ENCODE measurements at regions not wholly inside any gene's neighbourhood (a gene's known extent, or its start where the extent isn't known, plus 50 kb on each side); places are given as distances from the start of the nearest gene placed in this dataset.

- no peaks in the 10 kb centered on the region for H3K9me3 ChIP-seq (ENCODE audit: low read depth)
- Mint-ChIP-seq H3K4me1 (no peaks in the 10 kb centered on the region), H3K9me3 (no peaks in the 10 kb centered on the region), H3K4me3 (no peak overlapping the region), H3K27me3 (ENCODE audit: insufficient read depth, low read depth) (no peaks in the 10 kb centered on the region), H3K36me3 (no peaks in the 10 kb centered on the region), H3K27ac (no peak overlapping the region)
- no peak for DNase-seq (ENCODE audit: low spot score)
- no peak overlapping the region for H3K4me3 ChIP-seq
- H3K9ac ChIP-seq = no peak overlapping the region
- H2AFZ ChIP-seq (replicated peaks) = no peak overlapping the region
- no peak overlapping the region for H3K27ac ChIP-seq
- TF ChIP-seq EZH2 (IDR thresholded peaks at IDR 0.05) (no peak), EZH2phosphoT487 (IDR thresholded peaks at IDR 0.05) (no peak)
- TF ChIP-seq, protein P1, sequence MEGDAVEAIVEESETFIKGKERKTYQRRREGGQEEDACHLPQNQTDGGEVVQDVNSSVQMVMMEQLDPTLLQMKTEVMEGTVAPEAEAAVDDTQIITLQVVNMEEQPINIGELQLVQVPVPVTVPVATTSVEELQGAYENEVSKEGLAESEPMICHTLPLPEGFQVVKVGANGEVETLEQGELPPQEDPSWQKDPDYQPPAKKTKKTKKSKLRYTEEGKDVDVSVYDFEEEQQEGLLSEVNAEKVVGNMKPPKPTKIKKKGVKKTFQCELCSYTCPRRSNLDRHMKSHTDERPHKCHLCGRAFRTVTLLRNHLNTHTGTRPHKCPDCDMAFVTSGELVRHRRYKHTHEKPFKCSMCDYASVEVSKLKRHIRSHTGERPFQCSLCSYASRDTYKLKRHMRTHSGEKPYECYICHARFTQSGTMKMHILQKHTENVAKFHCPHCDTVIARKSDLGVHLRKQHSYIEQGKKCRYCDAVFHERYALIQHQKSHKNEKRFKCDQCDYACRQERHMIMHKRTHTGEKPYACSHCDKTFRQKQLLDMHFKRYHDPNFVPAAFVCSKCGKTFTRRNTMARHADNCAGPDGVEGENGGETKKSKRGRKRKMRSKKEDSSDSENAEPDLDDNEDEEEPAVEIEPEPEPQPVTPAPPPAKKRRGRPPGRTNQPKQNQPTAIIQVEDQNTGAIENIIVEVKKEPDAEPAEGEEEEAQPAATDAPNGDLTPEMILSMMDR (IDR thresholded peaks at IDR 0.05) = no peak
- no peaks in the 10 kb centered on the region for H3K79me2 ChIP-seq (ENCODE audit: low read depth)
- no peaks in the 10 kb centered on the region for H3K27me3 ChIP-seq
- H3F3A ChIP-seq (ENCODE audit: low read depth) = no peaks in the 10 kb centered on the region
- H3K4me1 ChIP-seq = no peaks in the 10 kb centered on the region
- no peak overlapping the region for H3K4me2 ChIP-seq
- no peaks in the 10 kb centered on the region for H4K20me1 ChIP-seq (ENCODE audit: low read depth)
- no peaks in the 10 kb centered on the region for H3K36me3 ChIP-seq
These were observed 74.1 kb downstream of the SLC35B3 start for GRCh38 chr6:8361259-8361658.

GRCh38 chr6:8352966-8353340 is 82.4 kb downstream of the SLC35B3 start:
- H3K9me3 ChIP-seq (ENCODE audit: low read depth) = no peaks in the 10 kb centered on the region
- H3K4me3 ChIP-seq = no peak overlapping the region
- no peaks in the 10 kb centered on the region for H3F3A ChIP-seq (ENCODE audit: low read depth)
- H3K4me1 ChIP-seq = no peaks in the 10 kb centered on the region
- no peak overlapping the region for H3K27ac Mint-ChIP-seq
- no peak overlapping the region for H3K27ac ChIP-seq
- H3K4me2 ChIP-seq = no peak overlapping the region
- no peaks in the 10 kb centered on the region for H3K9me3 Mint-ChIP-seq
- no peaks in the 10 kb centered on the region for H4K20me1 ChIP-seq (ENCODE audit: low read depth)
- no peaks in the 10 kb centered on the region for H3K4me1 Mint-ChIP-seq
- H3K27me3 ChIP-seq = no peaks in the 10 kb centered on the region
- no peak overlapping the region for H2AFZ ChIP-seq (replicated peaks)
- H3K79me2 ChIP-seq (ENCODE audit: low read depth) = no peaks in the 10 kb centered on the region
- H3K9ac ChIP-seq = no peak overlapping the region
- H3K4me3 Mint-ChIP-seq = no peak overlapping the region
- H3K36me3 Mint-ChIP-seq = no peaks in the 10 kb centered on the region
- no peak for TF ChIP-seq EZH2 (IDR thresholded peaks at IDR 0.05)
- TF ChIP-seq, protein P1 (IDR thresholded peaks at IDR 0.05) = no peak
- DNase-seq (ENCODE audit: low spot score) = no peak
- no peaks in the 10 kb centered on the region for H3K27me3 Mint-ChIP-seq (ENCODE audit: insufficient read depth, low read depth)
- no peaks in the 10 kb centered on the region for H3K36me3 ChIP-seq

DNA sequence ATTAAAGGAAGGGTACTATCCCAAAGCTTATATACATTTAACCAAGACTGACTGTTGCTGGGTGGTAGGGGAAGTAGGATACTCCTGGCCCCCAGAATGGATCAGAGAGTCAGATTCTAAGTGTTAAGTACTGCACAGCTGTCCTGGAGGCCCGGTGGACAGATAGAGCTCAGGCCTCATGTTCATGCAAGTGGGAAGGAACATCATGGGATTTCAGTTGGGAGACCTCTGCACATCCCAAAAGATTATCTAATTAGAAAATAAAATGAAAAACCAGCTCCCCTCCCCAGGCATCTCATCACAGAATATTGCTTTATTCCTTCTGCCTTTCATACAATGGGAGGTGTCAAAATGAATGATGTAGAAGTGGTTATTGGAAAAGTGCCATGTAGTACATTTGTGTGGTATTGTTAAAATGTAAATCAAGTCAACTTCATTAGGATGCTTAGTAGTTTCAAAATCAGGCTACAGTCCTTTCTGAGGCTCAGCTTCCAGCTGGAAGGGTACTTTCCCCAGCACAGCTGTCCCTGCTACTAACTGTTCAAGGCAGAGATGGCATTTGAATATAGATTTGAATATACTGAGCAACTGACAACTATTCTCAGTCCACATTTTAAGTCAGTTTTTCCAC is 82.9 kb downstream of the SLC35B3 start:
- H3K27ac ChIP-seq = no peak overlapping the region
- H3K79me2 ChIP-seq (ENCODE audit: low read depth) = no peaks in the 10 kb centered on the region
- DNase-seq (ENCODE audit: low spot score) = no peak
- H4K20me1 ChIP-seq (ENCODE audit: low read depth) = no peaks in the 10 kb centered on the region
- H3K4me3 ChIP-seq = no peak overlapping the region
- H3K27ac Mint-ChIP-seq = no peak overlapping the region
- H3K4me2 ChIP-seq = no peak overlapping the region
- no peaks in the 10 kb centered on the region for H3K36me3 ChIP-seq
- H3K9me3 Mint-ChIP-seq = no peaks in the 10 kb centered on the region
- no peaks in the 10 kb centered on the region for H3K27me3 ChIP-seq
- H3K4me1 ChIP-seq = no peaks in the 10 kb centered on the region
- TF ChIP-seq EZH2phosphoT487 (IDR thresholded peaks at IDR 0.05) = no peak
- TF ChIP-seq, protein P1 (IDR thresholded peaks at IDR 0.05) = no peak
- TF ChIP-seq EZH2 (IDR thresholded peaks at IDR 0.05) = no peak
- H3K9ac ChIP-seq = no peak overlapping the region
- H3K4me1 Mint-ChIP-seq = no peaks in the 10 kb centered on the region
- H3K36me3 Mint-ChIP-seq = no peaks in the 10 kb centered on the region
- no peaks in the 10 kb centered on the region for H3K9me3 ChIP-seq (ENCODE audit: low read depth)
- H3K27me3 Mint-ChIP-seq (ENCODE audit: insufficient read depth, low read depth) = no peaks in the 10 kb centered on the region
- H3F3A ChIP-seq (ENCODE audit: low read depth) = no peaks in the 10 kb centered on the region
- H2AFZ ChIP-seq (replicated peaks) = no peak overlapping the region
- no peak overlapping the region for H3K4me3 Mint-ChIP-seq

Measured in neural progenitor cell (in vitro differentiated cells).